Natural killer cell (primary cell): ENCODE measurements at regions not wholly inside any gene's neighbourhood (a gene's known extent, or its start where the extent isn't known, plus 50 kb on each side); places are given as distances from the start of the nearest gene placed in this dataset.

Experiments
- ATAC-seq, 3 donors: fragments of 150-1000 bp in 2 of 3; fragments of 200-7000 bp in 1 of 3; cut with Tn5 transposase; 1 replicate in 1 of 3; 2 replicates in 2 of 3; pipeline ENCODE4 v1.10.0; 2021; ENCODE audit warnings: mild to moderate bottlenecking in 2 of 3, moderate library complexity in 2 of 3
- DNase-seq, 2 donors: peaks; one replicate each; pipeline versions ENCODE4 v3.0.0 to v3.0.0-alpha.2; 2013 to 2021; ENCODE audit warnings: mixed read lengths in 1 of 2
- H3K27ac ChIP-seq: one replicate; pipeline ENCODE4 v1.5.1; 2013; ENCODE audit warnings: mild to moderate bottlenecking, low read length
- H3K27me3 ChIP-seq: one replicate; pipeline ENCODE4 v1.6.1; 2013; ENCODE audit warnings: low read length; ENCODE audit not compliant: control insufficient read depth, insufficient read depth
- H3K36me3 ChIP-seq: one replicate; pipeline ENCODE4 v1.6.1; 2013; ENCODE audit warnings: low read length; ENCODE audit not compliant: control insufficient read depth, insufficient read depth
- H3K4me1 ChIP-seq: one replicate; pipeline ENCODE4 v1.6.1; 2013; ENCODE audit warnings: low read length; ENCODE audit not compliant: control insufficient read depth, insufficient read depth
- H3K4me3 ChIP-seq: one replicate; pipeline ENCODE4 v1.5.1; 2013; ENCODE audit warnings: low read length
- H3K9me3 ChIP-seq: one replicate; pipeline ENCODE4 v1.6.1; 2013; ENCODE audit warnings: low read length; ENCODE audit not compliant: control insufficient read depth, insufficient read depth
- H3K27ac Mint-ChIP-seq, 2 donors: one replicate each; pipeline ENCODE4 v1.8.0; 2022; ENCODE audit warnings: mild to moderate bottlenecking in 2 of 2, mixed read lengths in 2 of 2, moderate library complexity in 1 of 2
- H3K27me3 Mint-ChIP-seq, 2 donors: one replicate each; pipeline ENCODE4 v1.8.0; 2022; ENCODE audit warnings: low read depth in 2 of 2, mixed read lengths in 2 of 2
- H3K36me3 Mint-ChIP-seq: one replicate; pipeline ENCODE4 v1.8.0; 2022; ENCODE audit warnings: mixed read lengths
- H3K4me1 Mint-ChIP-seq, 2 donors: one replicate each; pipeline ENCODE4 v1.8.0; 2022; ENCODE audit warnings: mixed read lengths in 2 of 2
- H3K4me3 Mint-ChIP-seq: one replicate; pipeline ENCODE4 v1.8.0; 2022; ENCODE audit warnings: mild to moderate bottlenecking, moderate library complexity, mixed read lengths
- H3K9me3 Mint-ChIP-seq, 2 donors: one replicate each; pipeline ENCODE4 v1.8.0; 2022; ENCODE audit warnings: mixed read lengths in 2 of 2
- CTCF ChIP-seq: fragments of 200-600 bp; IDR thresholded peaks from one replicate; pipeline ENCODE4 v1.8.0; 2022; ENCODE audit warnings: antibody characterized with exemption
- WGBS: methylation state at CpG from one replicate; pipeline ENCODE4 v1.1.7; 2013; ENCODE audit warnings: missing lambda C conversion rate; ENCODE audit not compliant: insufficient coverage; 5-methylcytosine and 5-hydroxymethylcytosine counted together
- intact Hi-C: fragments of 100-400 bp; cut with micrococcal nuclease; formaldehyde crosslinking; loops from one replicate; pipeline ENCODE4 v1.14.2; 2022

- Histone ChIP-seq H3K27ac (no peak overlapping the region), H3K9me3 (no peaks in the 10 kb centered on the region), H3K4me3 (no peak overlapping the region), H3K4me1 (no peaks in the 10 kb centered on the region), H3K27me3 (no peaks in the 10 kb centered on the region), H3K36me3 (no peaks in the 10 kb centered on the region)
- DNase-seq = no peak
- WGBS = no CpG with 5 or more reads among the region's 1 CpG
- no peak for TF ChIP-seq CTCF
- Mint-ChIP-seq H3K4me3 (no peak overlapping the region), H3K36me3 (no peaks in the 10 kb centered on the region), H3K9me3 (peaks cover 3 to 6% of the 10 kb centered on the region in 2 donors), H3K4me1 (no peaks in the 10 kb centered on the region), H3K27me3 (no peaks in the 10 kb centered on the region), H3K27ac (no peak overlapping the region)
- intact Hi-C loops = no loop called here
- ATAC-seq = no peak
Observed at GRCh38 chr14:44625098-44625497, 118.0 kb upstream of the FSCB start.

GRCh38 chr14:44620121-44621019 is 113.3 kb upstream of the FSCB start:
- 87% methylated on average over 2 of the region's 2 CpGs for WGBS
- no peak for ATAC-seq
- intact Hi-C loops = no loop called here
- Mint-ChIP-seq H3K36me3 (no peaks in the 10 kb centered on the region), H3K27me3 (no peaks in the 10 kb centered on the region), H3K9me3 (peaks cover 0 to 2% of the 10 kb centered on the region in 2 donors), H3K4me3 (no peak overlapping the region), H3K4me1 (no peaks in the 10 kb centered on the region), H3K27ac (no peak overlapping the region)
- Histone ChIP-seq H3K4me1 (no peaks in the 10 kb centered on the region), H3K9me3 (no peaks in the 10 kb centered on the region), H3K36me3 (no peaks in the 10 kb centered on the region), H3K4me3 (no peak overlapping the region), H3K27ac (no peak overlapping the region), H3K27me3 (no peaks in the 10 kb centered on the region)
- no peak for DNase-seq
- TF ChIP-seq CTCF = no peak

- H3K4me1 Mint-ChIP-seq = no peaks in the 10 kb centered on the region
- 100% methylated on average over 2 of the region's 2 CpGs for WGBS
- TF ChIP-seq CTCF = no peak
- Histone ChIP-seq H3K36me3 (no peaks in the 10 kb centered on the region), H3K9me3 (no peaks in the 10 kb centered on the region), H3K4me3 (no peak overlapping the region), H3K27ac (no peak overlapping the region), H3K4me1 (no peaks in the 10 kb centered on the region), H3K27me3 (no peaks in the 10 kb centered on the region)
- no peaks in the 10 kb centered on the region for H3K27me3 Mint-ChIP-seq
- ATAC-seq = no peak
- peaks cover 0 to 6% of the 10 kb centered on the region in 2 donors for H3K9me3 Mint-ChIP-seq
- no peak overlapping the region for H3K27ac Mint-ChIP-seq
- no peak for DNase-seq
- H3K4me3 Mint-ChIP-seq = no peak overlapping the region
- no peaks in the 10 kb centered on the region for H3K36me3 Mint-ChIP-seq
- intact Hi-C loops = no loop called here
Observed at GRCh38 chr14:44616204-44616603, 109.1 kb upstream of the FSCB start.
